Psoas muscle (tissue), 7 donors: ENCODE measurements at regions not wholly inside any gene's neighbourhood (a gene's known extent, or its start where the extent isn't known, plus 50 kb on each side); places are given as distances from the start of the nearest gene placed in this dataset.
"Not testable (repeated sequence)": the region's sequence is repeated elsewhere in the genome, so short reads cannot be mapped to it uniquely, and the experiment has no call there.

Source experiments
- ATAC-seq, 4 donors: fragments of 200-7000 bp; cut with Tn5 transposase; one replicate each; pipeline ENCODE4 v1.9.1; 2020; ENCODE audit warnings: moderate library complexity in 3 of 4, mild to moderate bottlenecking in 2 of 4
- DNase-seq, 2 donors: peaks; one replicate each; pipeline ENCODE4 v3.0.0-alpha.2; 2020
- H3K27ac ChIP-seq: fragments of 200-600 bp; one replicate; pipeline ENCODE4 v1.8.0; 2022
- H3K27me3 ChIP-seq, 3 donors: fragments of 200-600 bp in 1 of 3; one replicate each; pipeline versions ENCODE4 v1.6.1 to v1.8.0; 2013 to 2022; ENCODE audit warnings: low read length in 2 of 3, mild to moderate bottlenecking in 2 of 3, moderate library complexity in 1 of 3; ENCODE audit not compliant: insufficient read depth in 3 of 3
- H3K36me3 ChIP-seq, 2 donors: fragments of 200-600 bp in 1 of 2; one replicate each; pipeline versions ENCODE4 v1.6.1 to v1.8.0; 2013 to 2022; ENCODE audit warnings: low read depth in 1 of 2, mild to moderate bottlenecking in 1 of 2, moderate library complexity in 1 of 2; ENCODE audit not compliant: insufficient read depth in 1 of 2
- H3K4me1 ChIP-seq: fragments of 200-600 bp; one replicate; pipeline ENCODE4 v1.8.0; 2022
- H3K4me3 ChIP-seq: fragments of 200-600 bp; one replicate; pipeline ENCODE4 v1.8.0; 2022; ENCODE audit warnings: mild to moderate bottlenecking
- H3K9me3 ChIP-seq: fragments of 200-600 bp; one replicate; pipeline ENCODE4 v1.8.0; 2022
- CTCF ChIP-seq: fragments of 200-600 bp; IDR thresholded peaks from one replicate; pipeline ENCODE4 v1.8.0; 2022; ENCODE audit warnings: antibody characterized with exemption
- WGBS, 3 donors: extraction: QIAGEN DNeasy Blood & Tissue Kit; methylation state at CpG; one replicate each; pipeline versions ENCODE4 v1.1.6 to v1.1.7; 2013; 5-methylcytosine and 5-hydroxymethylcytosine counted together
- intact Hi-C, 2 donors: fragments of 100-400 bp; cut with DNase I; formaldehyde crosslinking; loops; one replicate each; pipeline versions ENCODE4 v1.11.0 to v1.14.2; 2022
- donor health status: healthy with polysubstance abuse.
- donor health status: DM: no; HTN: no; CAD: no; lungs with moderate emphysema.
- donor health status: Bipolar disorder and iron deficiency.
- donor health status: healthy.
- donor health status: DM: yes; HTN: yes; CAD: no.
- donor health status: DM: no; HTN: no; CAD: no.
- donor health status: DM: yes; HTN: yes; CAD: no.

DNA sequence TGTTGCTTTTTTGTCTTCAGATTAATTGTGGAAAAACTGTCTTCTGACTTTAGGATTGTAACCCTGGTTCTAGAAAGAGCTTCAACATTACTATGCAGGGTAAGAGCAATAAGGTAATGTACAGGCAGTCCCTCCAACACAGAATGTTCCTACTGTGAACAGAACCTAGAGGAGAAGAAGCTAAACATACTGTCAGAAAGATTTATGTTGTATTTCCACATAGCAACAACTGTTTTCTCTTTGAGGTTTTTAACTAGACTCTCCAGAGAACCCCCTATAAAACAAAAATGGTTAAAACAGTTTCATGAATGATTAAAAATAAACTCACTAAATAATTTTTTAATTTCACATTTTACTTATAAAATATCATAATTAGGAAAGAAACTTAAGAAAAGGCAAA, 64.3 kb upstream of the NAA35 start:
- no peaks in the 10 kb centered on the region for H3K9me3 ChIP-seq
- peaks cover 0 to 17% of the 10 kb centered on the region in 2 donors for H3K36me3 ChIP-seq
- no peaks in the 10 kb centered on the region for H3K4me1 ChIP-seq
- intact Hi-C loops: no loop called here
- no peak overlapping the region for H3K4me3 ChIP-seq
- TF ChIP-seq CTCF: no peak
- no peak overlapping the region for H3K27ac ChIP-seq
- ATAC-seq (no peak), DNase-seq (no peak)
- H3K27me3 ChIP-seq: no peaks in the 10 kb centered on the region

- H3K9me3 ChIP-seq, H3K27me3 ChIP-seq, H3K27ac ChIP-seq, DNase-seq, H3K4me3 ChIP-seq, ATAC-seq, H3K4me1 ChIP-seq, intact Hi-C loops: not testable (repeated sequence)
- peaks cover 0 to 30% of the 10 kb centered on the region in 2 donors for H3K36me3 ChIP-seq
- 69 to 70% (median 70%) methylated on average over 5 of the region's 5 CpGs for WGBS, 3 donors
Observed at GRCh38 chr9:85878872-85879597, 61.9 kb upstream of the NAA35 start.

GRCh38 chr9:85880507-85880906, 60.4 kb upstream of the NAA35 start:
- 51 to 68% (median 55%) methylated on average over 3 of the region's 3 CpGs for WGBS, 3 donors
- H3K4me1 ChIP-seq, H3K27me3 ChIP-seq, ATAC-seq, H3K9me3 ChIP-seq, intact Hi-C loops, DNase-seq, H3K4me3 ChIP-seq, H3K27ac ChIP-seq: not testable (repeated sequence)
- H3K36me3 ChIP-seq: peaks cover 0 to 44% of the 10 kb centered on the region in 2 donors

DNA sequence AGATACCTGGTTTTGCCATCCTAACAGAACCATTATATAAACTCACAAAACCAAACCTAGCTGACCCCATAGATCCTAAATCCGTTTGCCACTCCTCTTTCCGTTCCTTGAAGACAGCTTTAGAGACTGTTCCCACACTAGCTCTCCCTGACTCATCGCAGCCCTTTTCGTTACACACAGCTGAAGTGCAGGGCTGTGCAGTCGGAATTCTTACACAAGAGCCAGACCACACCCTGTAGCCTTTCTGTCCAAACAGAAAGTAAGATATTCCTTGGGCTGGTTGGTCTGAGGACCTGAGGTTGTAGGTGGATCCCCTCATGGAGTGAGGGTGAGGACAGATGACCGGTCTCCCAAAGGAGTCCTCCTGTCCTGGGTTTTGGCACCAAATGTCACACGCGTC, 56.7 kb upstream of the NAA35 start:
- Histone ChIP-seq H3K27ac (no peak overlapping the region), H3K36me3 (peaks cover 0 to 48% of the 10 kb centered on the region in 2 donors), H3K4me1 (no peaks in the 10 kb centered on the region), H3K9me3 (no peaks in the 10 kb centered on the region), H3K4me3 (no peak overlapping the region), H3K27me3 (no peaks in the 10 kb centered on the region)
- WGBS, 3 donors: 94 to 95% (median 95%) methylated on average over 8 of the region's 8 CpGs
- TF ChIP-seq CTCF: no peak
- intact Hi-C loops: no loop called here
- DNase-seq (no peak), ATAC-seq (no peak)

DNA sequence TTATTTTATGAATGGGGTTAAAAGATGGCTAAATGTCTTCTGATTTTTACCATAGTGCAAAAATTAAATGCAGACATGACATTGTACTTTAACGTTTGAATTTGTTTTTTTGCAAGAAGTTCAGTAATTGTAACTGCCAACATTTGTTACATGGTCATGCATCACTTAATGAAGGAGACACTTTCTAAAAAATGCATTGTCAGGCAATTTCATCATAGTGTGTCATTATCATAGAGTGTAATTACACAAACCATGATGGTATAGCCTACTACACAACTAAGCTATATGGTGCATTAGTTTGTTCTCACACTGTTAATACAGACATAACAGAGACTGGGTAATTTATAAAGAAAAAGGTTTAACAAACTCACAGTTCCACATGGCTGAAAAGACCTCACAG, 50.0 kb upstream of the NAA35 start:
- Histone ChIP-seq H3K4me1 (no peaks in the 10 kb centered on the region), H3K9me3 (no peaks in the 10 kb centered on the region), H3K4me3 (no peak overlapping the region), H3K27ac (no peak overlapping the region), H3K36me3 (no peaks in the 10 kb centered on the region), H3K27me3 (no peaks in the 10 kb centered on the region)
- ATAC-seq: no peak
- no peak for TF ChIP-seq CTCF
- DNase-seq: no peak
- WGBS, 3 donors: 33 to 64% (median 36%) methylated on average over 1 of the region's 1 CpG
- intact Hi-C loops: no loop called here
